ENCODE measurements at regions not wholly inside any gene's neighbourhood (a gene's known extent, or its start where the extent isn't known, plus 50 kb on each side); places are given as distances from the start of the nearest gene placed in this dataset.

DNA sequence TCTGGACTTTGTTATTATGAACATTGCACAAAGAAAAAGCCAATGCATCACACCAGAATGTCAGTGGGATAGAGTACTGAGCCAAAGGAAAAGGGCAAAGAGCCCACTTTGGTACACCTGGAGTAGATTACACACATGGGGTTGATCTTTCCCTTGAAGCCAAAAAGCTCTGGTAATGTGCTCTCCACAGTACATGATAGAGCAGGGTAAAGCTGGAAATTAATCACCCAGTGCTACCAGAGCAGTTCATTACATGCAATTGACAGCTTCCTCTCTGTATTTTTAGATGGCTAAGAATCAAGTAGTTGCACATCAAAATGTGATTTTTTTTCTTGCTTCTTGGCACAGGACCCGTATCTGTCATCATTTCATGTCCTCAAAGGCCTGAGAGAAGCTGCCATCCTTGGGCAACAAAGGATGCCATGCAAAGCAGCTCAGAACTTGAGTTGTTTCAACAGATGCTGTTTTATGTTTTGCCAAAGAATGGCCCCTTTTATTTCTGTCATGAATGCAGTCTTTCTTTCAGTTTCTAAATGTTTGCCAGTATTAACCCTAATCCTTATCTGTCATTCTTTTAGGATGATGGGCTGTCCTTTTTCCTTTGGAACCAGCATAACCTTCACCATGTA, 88.1 kb downstream of the HDGFL1 start:
- no peak overlapping the region for H3K4me3 ChIP-seq (ENCODE audit: low read length in 3 of 3)
- H3K36me3 ChIP-seq (ENCODE audit: control insufficient read depth in 2 of 3, insufficient read depth in 3 of 3, low read length in 3 of 3), result no peaks in the 10 kb centered on the region
- peaks cover 0 to 11% (median 3%) of the 10 kb centered on the region in 3 donors for H3K4me1 ChIP-seq (ENCODE audit: control insufficient read depth in 2 of 3, insufficient read depth in 2 of 3, low read depth in 1 of 3, low read length in 3 of 3)
- intact Hi-C loops (cut with DNase I), result no loop called here
- H3K27ac ChIP-seq (ENCODE audit: low read depth in 2 of 2, low read length in 2 of 2), result peak overlapping the region in 1 of 2 donors; percentile 1
- DNase-seq (no peak), FAIRE-seq (no peak)
- no peaks in the 10 kb centered on the region for H3K9me3 ChIP-seq (ENCODE audit: control insufficient read depth in 2 of 3, insufficient read depth in 1 of 3, low read length in 3 of 3)
- no peaks in the 10 kb centered on the region for H3K27me3 ChIP-seq (ENCODE audit: control insufficient read depth, insufficient read depth, low read length)
- no peak for TF ChIP-seq CTCF (IDR thresholded peaks at IDR 0.05; ENCODE audit: borderline replicate concordance, extremely low read depth, insufficient read depth)
- H3K9ac ChIP-seq (ENCODE audit: low read length in 3 of 3), result no peak overlapping the region

DNA sequence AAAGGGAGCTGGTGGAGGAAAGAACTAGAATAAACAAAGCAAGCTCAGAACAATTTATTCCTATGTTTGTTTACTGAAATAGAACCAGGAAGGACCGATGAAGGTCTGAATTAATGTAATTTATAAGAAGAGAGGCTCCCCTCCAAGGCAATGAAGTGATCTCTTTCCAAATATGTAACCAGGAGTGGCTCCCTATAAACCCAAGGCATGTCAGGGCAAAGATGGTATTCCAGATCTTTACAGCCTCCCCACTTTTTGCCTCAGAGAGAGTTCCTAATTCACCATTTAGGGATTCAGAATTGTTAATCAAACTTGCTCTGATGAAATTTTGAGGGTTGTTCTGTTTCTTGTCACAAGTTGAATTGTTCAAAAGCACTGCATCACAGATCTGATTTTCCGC, 88.8 kb downstream of the HDGFL1 start:
- peaks cover 0 to 11% (median 3%) of the 10 kb centered on the region in 3 donors for H3K4me1 ChIP-seq (ENCODE audit: control insufficient read depth in 2 of 3, insufficient read depth in 2 of 3, low read depth in 1 of 3, low read length in 3 of 3)
- intact Hi-C loops (cut with DNase I), result no loop called here
- H3K4me3 ChIP-seq (ENCODE audit: low read length in 3 of 3), result no peak overlapping the region
- H3K27me3 ChIP-seq (ENCODE audit: control insufficient read depth, insufficient read depth, low read length), result no peaks in the 10 kb centered on the region
- DNase-seq, result no peak
- H3K27ac ChIP-seq (ENCODE audit: low read depth in 2 of 2, low read length in 2 of 2), result peak overlapping the region in 1 of 2 donors; percentile 1
- no peak for FAIRE-seq
- H3K36me3 ChIP-seq (ENCODE audit: control insufficient read depth in 2 of 3, insufficient read depth in 3 of 3, low read length in 3 of 3), result no peaks in the 10 kb centered on the region
- H3K9ac ChIP-seq (ENCODE audit: low read length in 3 of 3), result no peak overlapping the region
- H3K9me3 ChIP-seq (ENCODE audit: control insufficient read depth in 2 of 3, insufficient read depth in 1 of 3, low read length in 3 of 3), result no peaks in the 10 kb centered on the region
- TF ChIP-seq CTCF (IDR thresholded peaks at IDR 0.05; ENCODE audit: borderline replicate concordance, extremely low read depth, insufficient read depth), result no peak

GRCh38 chr6:22658934-22659333, 89.6 kb downstream of the HDGFL1 start:
- FAIRE-seq, result no peak
- TF ChIP-seq CTCF (IDR thresholded peaks at IDR 0.05; ENCODE audit: borderline replicate concordance, extremely low read depth, insufficient read depth), result no peak

GRCh38 chr6:22664968-22665367, 95.6 kb downstream of the HDGFL1 start:
- FAIRE-seq (no peak), DNase-seq (no peak)
- TF ChIP-seq CTCF (IDR thresholded peaks at IDR 0.05; ENCODE audit: borderline replicate concordance, extremely low read depth, insufficient read depth), result no peak
- intact Hi-C loops (cut with DNase I), result no loop called here
- H3K4me3 ChIP-seq (ENCODE audit: low read length in 3 of 3), result no peak overlapping the region
- H3K27ac ChIP-seq (ENCODE audit: low read depth in 2 of 2, low read length in 2 of 2), result no peak overlapping the region
- no peak overlapping the region for H3K9ac ChIP-seq (ENCODE audit: low read length in 3 of 3)
- H3K36me3 ChIP-seq (ENCODE audit: control insufficient read depth in 2 of 3, insufficient read depth in 3 of 3, low read length in 3 of 3), result no peaks in the 10 kb centered on the region
- H3K9me3 ChIP-seq (ENCODE audit: control insufficient read depth in 2 of 3, insufficient read depth in 1 of 3, low read length in 3 of 3), result no peaks in the 10 kb centered on the region
- H3K4me1 ChIP-seq (ENCODE audit: control insufficient read depth in 2 of 3, insufficient read depth in 2 of 3, low read depth in 1 of 3, low read length in 3 of 3), result no peaks in the 10 kb centered on the region
- H3K27me3 ChIP-seq (ENCODE audit: control insufficient read depth, insufficient read depth, low read length), result no peaks in the 10 kb centered on the region

More at GRCh38 chr6:22658934-22659333, 89.6 kb downstream of the HDGFL1 start:
- Histone ChIP-seq H3K4me1 (ENCODE audit: control insufficient read depth in 2 of 3, insufficient read depth in 2 of 3, low read depth in 1 of 3, low read length in 3 of 3) (peaks cover 0 to 11% (median 3%) of the 10 kb centered on the region in 3 donors), H3K36me3 (ENCODE audit: control insufficient read depth in 2 of 3, insufficient read depth in 3 of 3, low read length in 3 of 3) (no peaks in the 10 kb centered on the region), H3K27me3 (ENCODE audit: control insufficient read depth, insufficient read depth, low read length) (no peaks in the 10 kb centered on the region), H3K27ac (ENCODE audit: low read depth in 2 of 2, low read length in 2 of 2) (no peak overlapping the region), H3K9ac (ENCODE audit: low read length in 3 of 3) (no peak overlapping the region), H3K4me3 (ENCODE audit: low read length in 3 of 3) (no peak overlapping the region), H3K9me3 (ENCODE audit: control insufficient read depth in 2 of 3, insufficient read depth in 1 of 3, low read length in 3 of 3) (no peaks in the 10 kb centered on the region)
- intact Hi-C loops (cut with DNase I), result no loop called here
- no peak for DNase-seq
